HG03175 (cell line): ENCODE measurements at regions not wholly inside any gene's neighbourhood (a gene's known extent, or its start where the extent isn't known, plus 50 kb on each side); places are given as distances from the start of the nearest gene placed in this dataset.
"Not testable (repeated sequence)": the region's sequence is repeated elsewhere in the genome, so short reads cannot be mapped to it uniquely, and the experiment has no call there.

Experiments used
- ATAC-seq: cut with Tn5 transposase; IDR thresholded peaks from one replicate; pipeline ENCODE4 v1.9.1; 2021; ENCODE audit warnings: mild to moderate bottlenecking, moderate library complexity; ENCODE audit not compliant: unreplicated experiment

GRCh38 chr18:10138719-10139118 lies 224.9 kb downstream of the VAPA start:
- no peak for ATAC-seq

DNA sequence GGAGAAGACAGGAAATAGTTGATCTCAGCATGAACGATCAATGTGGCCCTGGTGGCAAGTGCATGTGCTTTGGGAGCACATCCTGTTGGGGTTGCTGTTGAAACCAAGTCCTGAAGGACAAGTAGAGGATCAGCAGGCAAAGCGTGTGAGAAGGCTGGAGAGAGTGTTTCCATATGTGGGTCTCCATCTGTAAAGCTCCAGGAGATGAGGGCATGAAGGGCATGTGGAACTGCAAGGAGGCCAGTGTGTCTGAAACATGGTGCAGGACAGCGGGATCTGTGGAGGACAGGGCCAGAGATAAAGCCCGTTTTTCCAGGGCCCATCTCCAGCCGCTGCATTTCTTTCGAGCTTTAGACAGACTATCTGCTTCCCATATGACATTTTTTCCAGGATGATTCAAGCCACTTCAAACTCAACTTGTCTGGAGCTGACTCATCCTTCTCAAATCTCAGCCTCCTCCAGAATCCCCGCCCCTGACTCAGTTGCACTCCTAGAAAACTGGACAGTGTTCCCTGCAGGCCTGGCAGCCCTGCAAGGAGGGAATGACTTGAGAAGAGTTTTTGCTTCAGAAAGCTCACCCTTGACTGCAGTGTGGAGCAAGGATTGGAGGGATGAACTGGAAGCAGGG lies 226.1 kb downstream of the VAPA start:
- ATAC-seq, result no peak

DNA sequence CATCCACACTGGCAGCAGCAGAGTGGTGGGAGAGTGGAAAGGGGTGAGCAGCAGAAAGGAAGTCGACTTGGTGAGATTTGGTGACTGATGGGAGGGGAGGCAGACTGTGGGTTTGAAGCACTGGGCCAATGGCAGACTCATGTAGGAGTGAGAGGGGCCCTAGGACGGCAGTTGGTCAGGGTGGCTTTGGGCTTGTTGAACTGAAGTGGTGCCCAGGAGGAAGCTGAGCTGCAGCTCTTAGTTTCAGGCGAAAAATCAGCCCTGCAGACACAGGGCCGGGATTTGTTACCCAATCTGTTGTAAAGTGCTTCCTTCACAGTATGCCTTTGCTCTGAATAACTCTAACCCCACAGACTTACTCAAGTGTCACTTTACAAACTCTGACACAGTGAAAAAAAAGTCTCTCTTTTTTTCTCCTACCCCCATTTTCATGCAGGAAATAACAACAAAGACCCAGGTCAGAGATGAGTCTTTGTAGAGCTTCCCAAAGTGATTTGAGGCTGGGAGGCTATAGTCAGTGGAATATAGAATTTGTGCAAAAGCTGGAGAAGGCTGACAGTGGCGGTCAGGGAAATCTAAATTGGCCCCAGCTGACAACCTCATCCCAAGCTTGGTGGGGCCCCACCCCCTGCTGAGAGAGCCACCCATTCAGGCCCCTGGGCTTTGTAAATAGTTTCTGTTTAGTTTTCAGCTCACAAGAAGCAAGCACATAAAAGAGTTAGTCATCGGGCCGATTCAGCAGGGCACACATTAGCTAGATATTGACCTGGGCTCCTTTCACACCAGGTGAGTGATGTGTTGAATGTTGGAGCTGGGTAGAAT lies 226.9 kb downstream of the VAPA start:
- ATAC-seq, result no peak

DNA sequence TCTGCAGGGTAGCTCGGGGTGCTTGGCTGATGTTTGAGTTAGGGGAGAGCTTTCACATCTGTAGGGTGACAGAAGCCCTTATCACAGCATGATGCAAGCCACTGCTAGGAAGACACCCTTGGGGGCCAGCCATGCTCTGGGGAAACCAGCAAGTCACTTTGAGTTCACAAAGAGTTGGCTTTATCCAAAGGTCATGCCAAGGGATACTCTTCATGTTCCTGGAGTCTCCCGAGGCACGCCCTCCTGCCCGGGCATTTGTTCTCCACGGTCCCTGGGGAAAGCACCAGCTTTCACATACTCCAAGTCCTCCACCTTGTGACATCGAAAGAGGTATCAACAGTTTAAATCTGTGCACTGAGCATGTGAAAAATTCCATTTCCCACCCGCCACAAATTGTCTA lies 227.7 kb downstream of the VAPA start:
- ATAC-seq, result no peak

- no peak for ATAC-seq
These were observed 228.2 kb downstream of the VAPA start for GRCh38 chr18:10142056-10142455.

DNA sequence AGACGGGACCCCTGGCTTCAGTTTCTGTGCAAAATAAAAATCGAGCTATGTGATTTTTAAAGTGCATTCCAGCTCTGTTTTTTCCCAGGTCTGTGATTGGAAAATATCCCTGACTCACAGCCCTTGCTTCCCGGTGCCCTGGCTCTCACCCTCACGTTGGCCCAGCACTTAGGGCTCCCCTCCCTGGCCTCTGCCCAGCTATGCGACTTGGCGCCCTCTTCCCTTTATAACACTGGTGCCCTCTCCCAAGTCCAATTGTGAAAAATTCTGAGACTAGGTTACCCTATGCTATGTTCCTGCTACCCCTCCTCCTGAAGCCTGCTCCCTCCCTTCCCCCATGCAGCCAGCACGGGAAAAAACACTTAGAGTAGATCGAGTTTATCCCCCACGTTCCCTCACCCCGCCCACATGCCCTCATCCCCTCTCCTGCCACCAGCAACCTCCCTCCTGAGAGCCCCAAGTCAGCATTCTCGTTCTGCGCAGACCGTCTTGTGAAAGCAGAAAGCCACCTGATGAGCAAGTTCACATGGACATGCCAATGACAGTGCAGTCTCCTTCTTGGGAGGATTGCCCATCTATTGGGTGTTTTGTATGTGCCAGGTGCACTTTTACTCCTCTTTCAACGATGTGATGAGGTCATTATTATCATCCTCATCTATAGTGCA lies 228.8 kb downstream of the VAPA start:
- no peak for ATAC-seq

DNA sequence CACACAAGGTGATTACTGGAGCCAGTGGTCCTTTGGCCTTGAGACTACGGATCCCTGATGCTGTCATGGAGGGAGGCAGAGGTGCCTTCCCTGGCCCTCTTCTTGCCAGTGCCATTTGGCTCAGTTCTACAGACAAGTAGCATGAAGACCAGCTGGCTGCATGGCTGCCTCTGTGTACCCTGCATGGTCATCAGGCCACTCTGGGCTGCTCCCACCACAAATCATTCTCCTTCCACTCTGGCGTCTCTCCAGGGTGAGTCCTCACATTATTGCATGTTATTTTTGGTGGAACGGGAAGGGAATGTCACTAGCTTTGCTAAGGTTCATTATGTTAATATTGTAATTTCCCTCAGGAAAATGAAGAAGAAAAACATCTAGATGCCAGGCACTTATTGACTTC lies 229.8 kb downstream of the VAPA start:
- ATAC-seq, result no peak

DNA sequence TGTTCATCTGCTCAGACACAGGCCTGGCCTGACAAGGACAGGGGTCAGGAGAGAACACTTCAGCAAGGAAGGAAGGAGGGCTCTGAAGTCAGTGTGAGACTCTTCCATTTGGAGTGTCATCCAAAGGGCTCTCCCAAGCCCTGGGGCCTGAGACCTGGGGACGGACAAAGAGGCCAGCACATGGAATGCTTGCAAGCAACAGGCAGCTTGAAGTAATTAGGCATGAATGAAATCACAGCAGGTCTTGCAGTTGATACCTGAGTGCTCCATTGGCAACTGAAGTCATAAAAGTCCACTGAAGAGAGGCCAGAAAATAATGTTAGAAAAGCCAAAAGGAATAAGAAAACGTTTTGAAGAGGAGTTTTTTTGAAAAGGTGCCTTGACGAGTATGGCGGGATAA lies 231.7 kb downstream of the VAPA start:
- no peak for ATAC-seq

DNA sequence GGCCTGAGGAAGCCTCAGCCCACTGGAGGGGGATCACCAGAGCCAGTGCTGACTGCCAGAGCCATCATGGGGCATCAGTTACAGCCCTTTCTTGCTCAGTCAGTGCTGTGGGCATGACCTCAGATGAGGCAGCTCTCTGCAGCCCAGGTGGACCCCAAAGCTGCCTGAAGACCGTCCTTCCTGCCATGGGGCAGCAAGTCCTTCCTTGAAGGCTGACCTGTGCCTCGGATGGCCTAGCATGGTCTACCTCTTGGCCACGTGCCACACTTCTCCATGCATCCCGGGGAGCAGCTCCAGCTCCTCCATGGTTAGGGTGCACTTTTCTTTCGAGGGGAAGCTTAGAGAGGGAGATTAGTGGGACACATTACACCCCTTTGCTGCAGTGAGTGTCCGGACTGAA lies 233.4 kb downstream of the VAPA start:
- no peak for ATAC-seq

DNA sequence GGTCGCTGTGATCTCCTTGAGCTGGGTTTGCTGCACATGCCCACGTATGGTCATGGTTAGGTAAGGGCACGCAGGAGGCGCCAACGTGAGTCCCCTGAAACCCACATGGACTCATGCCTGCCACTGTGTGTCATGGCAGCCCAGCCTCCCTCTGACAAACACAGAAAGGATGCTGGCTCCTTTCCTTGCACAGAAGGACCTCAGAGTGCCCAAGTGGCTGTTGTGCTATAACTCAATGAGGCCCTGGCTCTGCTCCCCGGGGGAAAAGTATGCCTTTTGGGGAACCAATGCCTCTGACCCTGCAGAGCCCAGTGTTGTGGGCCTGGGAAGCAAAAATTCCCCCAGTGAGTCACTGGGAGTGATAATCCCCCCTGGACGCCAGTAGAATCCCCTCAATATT lies 233.9 kb downstream of the VAPA start:
- ATAC-seq, result no peak

- no peak for ATAC-seq
These were observed 234.5 kb downstream of the VAPA start for GRCh38 chr18:10148189-10148929.

- ATAC-seq, result no peak
These were observed 236.1 kb downstream of the VAPA start for GRCh38 chr18:10149768-10150556.

- ATAC-seq, result not testable (repeated sequence)
These were observed 236.8 kb downstream of the VAPA start for GRCh38 chr18:10150576-10150975.

DNA sequence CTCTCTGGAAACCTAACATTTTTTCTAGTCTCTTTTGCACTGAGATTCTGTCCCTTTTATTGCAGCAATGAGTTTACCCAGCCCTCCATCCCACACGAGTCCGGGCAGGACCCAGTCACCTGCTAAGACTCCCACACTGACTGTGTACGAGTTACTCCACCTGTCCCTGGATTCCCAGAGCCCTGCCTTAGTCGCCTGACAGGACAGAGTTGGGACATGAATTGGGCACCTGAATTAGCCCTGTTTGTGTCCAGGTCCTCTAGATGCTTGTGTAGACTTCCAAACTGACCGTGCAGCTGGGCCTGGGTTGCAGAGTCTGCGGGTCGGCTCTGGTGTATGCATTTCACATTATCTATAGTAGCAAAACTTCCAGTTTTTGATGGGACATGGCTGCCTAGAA lies 238.7 kb downstream of the VAPA start:
- ATAC-seq, result no peak

GRCh38 chr18:10153924-10154752 lies 240.3 kb downstream of the VAPA start:
- no peak for ATAC-seq

DNA sequence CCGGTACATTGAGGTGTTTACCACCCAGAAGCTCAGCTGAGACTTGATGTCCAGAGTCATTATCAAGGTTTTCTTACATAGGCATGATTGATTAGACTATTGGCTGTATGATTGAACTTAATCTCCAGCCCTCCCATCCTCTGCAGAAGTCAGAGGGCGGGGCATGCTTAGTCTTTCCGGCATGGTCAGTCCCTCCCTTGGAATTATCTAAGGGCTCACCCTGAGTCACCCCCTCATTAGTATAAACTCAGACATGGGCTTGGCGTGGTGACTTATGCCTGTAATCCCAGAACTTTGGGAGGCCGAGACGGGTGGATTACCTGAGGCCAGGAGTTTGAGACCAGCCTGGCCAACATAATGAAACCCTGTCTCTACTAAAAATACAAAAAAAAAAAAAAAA lies 243.9 kb downstream of the VAPA start:
- ATAC-seq, result no peak

- no peak for ATAC-seq
These were observed 246.4 kb downstream of the VAPA start for GRCh38 chr18:10160251-10160650.

- ATAC-seq, result no peak
These were observed 247.5 kb downstream of the VAPA start for GRCh38 chr18:10161315-10161714.

DNA sequence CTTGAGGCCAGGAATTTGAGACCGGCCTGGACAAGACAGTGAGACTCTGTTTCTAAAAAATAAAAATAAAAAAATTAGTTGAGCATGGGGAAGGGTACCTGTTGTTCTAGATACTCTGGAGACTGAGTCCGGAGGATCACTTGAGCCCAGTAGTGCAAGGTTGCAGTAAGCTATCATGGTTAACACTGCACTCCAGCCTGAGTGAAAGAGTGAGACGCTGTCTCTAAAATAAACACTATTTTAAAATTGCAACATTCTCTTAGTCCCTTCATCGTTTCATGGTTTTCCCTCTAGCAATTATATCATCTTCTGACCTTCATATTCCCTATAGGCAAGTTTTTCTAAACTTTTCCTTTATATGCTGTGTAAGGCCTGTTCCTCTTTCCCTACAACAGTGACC lies 248.5 kb downstream of the VAPA start:
- ATAC-seq, result no peak
